HG03175 (cell line): ENCODE measurements at regions not wholly inside any gene's neighbourhood (a gene's known extent, or its start where the extent isn't known, plus 50 kb on each side); places are given as distances from the start of the nearest gene placed in this dataset.
"Not testable (repeated sequence)": the region's sequence is repeated elsewhere in the genome, so short reads cannot be mapped to it uniquely, and the experiment has no call there.

ENCODE experiments used
- ATAC-seq: cut with Tn5 transposase; IDR thresholded peaks from one replicate; pipeline ENCODE4 v1.9.1; 2021; ENCODE audit warnings: mild to moderate bottlenecking, moderate library complexity; ENCODE audit not compliant: unreplicated experiment

DNA sequence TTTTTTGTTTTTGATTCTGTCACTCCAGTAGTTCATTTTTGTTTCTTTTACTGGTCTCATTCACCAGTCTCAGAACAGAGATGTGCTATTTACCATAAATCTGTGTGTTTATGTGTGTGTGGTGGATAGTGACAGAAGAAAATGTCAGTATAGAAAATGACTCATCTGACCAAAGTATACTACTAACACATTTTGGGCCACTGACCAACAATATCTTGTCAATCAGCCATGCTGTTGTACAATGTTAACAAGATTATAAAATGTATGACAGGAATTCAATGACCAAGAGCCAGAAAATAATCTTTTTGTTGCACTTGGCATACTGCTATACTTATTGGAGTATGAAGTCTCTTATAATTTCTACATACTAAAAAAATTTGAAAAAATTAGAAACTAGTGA lies 1081.4 kb upstream of the NRXN1 start:
- no peak for ATAC-seq

DNA sequence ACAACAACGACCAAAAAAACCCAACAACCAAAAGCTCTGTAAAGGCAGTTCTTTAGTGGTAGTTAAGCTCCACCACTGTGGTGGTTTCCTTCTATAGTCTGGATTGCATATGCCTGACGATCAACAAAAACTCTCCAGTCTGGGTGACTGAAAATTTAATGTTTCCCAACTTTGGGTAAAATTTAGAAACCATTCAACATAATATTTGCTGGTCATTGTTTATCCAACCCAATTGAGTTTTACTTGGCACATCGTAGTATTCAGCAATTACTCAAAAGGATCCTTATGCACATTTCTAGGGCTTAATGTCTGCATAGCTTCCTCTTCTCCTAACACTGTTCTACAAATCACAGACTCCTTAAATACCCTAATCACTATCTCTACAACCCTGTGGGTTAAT lies 1080.2 kb upstream of the NRXN1 start:
- ATAC-seq: no peak

- ATAC-seq: no peak
These were observed 1075.2 kb upstream of the NRXN1 start for GRCh38 chr2:52107124-52107523.

- ATAC-seq: no peak
These were observed 1065.1 kb upstream of the NRXN1 start for GRCh38 chr2:52097071-52097470.

GRCh38 chr2:52084759-52085158 lies 1052.8 kb upstream of the NRXN1 start:
- ATAC-seq: no peak

DNA sequence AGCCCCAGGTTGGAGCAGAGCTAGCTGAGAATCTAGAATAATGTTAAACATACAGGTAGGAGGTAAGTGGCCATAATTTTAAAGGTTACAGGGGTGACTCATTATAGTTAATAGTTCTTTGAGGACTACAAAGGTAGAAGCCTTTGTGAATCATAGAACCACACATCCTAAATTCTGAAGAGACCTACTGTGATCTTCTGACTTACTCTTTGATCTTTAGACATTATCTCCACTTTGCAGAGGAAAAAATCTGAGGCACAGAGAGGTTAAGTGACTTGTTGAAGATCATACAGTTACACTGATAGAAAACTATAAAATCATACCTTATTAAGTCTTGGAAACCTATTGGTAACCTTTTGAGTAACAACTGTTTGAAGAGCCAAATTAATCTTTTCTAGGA lies 1051.3 kb upstream of the NRXN1 start:
- no peak for ATAC-seq

DNA sequence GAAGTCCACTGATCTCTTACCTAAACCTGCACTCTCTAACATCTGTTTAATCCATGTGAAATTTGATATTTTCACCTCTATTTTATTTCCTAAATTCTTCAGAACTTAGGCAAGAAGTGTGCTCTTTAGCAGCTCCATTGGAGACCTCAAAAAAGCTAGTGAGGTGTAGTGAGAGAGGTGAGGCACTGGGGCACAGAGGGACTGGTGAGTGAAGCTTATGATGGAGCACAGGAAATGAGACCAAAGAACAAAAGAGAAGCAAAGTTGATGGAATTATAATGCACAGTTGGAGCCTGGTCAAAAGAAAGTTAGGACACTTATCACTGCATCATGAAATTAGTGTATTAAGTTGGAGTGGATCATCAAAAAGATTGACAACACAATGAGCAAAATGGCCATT lies 1050.7 kb upstream of the NRXN1 start:
- no peak for ATAC-seq

DNA sequence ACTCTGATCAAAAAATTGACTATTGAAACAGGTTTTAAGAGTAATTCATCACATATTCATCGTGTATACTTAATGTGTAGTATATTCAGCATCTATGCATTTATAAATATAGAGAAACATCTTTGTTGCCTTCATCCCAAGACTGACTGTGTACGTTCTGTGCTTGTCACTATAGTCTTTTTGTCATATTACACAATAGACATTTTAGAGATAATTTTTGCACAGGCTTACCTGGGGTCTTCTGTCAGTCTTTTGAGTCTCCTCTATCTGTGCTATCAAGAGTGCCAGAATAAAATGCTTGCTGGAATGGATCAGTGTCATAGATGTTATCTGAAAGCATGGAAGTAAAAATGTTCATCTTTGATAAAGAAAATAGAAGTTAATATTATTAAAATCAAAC lies 1047.7 kb upstream of the NRXN1 start:
- no peak for ATAC-seq

GRCh38 chr2:52077159-52077558 lies 1045.2 kb upstream of the NRXN1 start:
- ATAC-seq: no peak

DNA sequence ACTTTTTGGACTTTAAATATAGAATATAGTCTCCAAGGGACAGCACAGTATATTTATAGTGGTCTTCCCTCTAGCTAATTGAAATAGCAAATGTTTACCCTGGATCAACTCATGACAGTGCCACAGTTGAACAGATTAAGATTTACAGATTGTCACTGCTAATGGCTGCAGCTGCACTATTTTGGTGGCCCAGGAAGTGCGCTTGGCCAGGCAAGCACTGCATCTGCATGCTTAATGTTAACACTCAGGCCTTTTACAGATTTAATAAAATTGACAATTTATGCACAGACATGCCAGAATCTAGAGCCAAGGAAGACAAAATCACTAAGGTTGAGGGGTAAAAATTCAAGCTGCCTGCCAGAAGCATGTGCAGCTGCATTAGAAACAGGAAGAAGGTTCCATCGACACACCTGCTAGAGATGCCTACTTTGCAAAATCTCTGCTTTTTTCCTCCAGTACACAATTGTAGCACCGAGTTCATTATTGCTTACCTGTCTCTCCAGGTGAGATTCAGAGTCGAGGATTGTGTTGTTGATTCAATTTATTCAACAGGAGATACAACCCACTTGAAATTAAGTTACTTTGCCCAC lies 1042.3 kb upstream of the NRXN1 start:
- ATAC-seq: no peak

DNA sequence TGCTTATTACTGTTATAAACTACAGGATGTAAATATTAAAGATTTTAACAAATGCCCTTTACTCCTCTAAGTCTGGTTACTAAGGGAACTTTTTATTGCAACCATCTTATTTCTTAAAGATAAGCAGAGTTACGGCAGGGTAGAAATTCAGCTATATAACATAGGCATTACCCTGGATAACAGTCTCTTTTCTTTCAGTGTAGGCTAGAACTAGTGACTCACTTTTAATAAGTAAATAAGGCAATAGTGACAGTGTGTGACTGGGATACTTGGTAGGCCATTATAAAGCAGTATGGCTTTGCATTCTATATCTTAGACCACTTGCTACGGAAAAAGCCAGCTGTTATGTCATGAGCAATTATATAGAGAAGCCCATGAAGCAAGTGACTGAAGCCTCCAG lies 1041.0 kb upstream of the NRXN1 start:
- no peak for ATAC-seq

- ATAC-seq: no peak
These were observed 1038.7 kb upstream of the NRXN1 start for GRCh38 chr2:52070665-52071064.

GRCh38 chr2:52064234-52064633 lies 1032.3 kb upstream of the NRXN1 start:
- no peak for ATAC-seq

DNA sequence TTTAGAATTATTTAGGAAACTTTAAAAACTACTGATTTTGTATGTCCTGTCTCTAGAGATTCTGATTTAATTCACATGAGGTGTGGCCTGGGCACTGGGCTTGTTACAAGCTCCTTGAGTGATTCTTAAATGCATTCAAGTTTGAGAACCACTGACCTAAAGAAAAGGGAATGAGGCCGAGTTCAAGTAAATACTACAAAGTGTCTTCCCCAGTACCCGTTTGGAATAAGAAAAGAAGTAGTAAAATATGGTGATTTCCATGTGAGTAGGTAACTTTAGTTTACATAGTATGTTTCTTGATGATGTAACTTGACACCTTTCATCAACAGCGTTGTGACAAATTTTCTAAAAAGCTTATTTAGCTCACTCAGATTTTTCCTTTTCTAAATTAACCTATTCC lies 1022.9 kb upstream of the NRXN1 start:
- ATAC-seq: no peak

DNA sequence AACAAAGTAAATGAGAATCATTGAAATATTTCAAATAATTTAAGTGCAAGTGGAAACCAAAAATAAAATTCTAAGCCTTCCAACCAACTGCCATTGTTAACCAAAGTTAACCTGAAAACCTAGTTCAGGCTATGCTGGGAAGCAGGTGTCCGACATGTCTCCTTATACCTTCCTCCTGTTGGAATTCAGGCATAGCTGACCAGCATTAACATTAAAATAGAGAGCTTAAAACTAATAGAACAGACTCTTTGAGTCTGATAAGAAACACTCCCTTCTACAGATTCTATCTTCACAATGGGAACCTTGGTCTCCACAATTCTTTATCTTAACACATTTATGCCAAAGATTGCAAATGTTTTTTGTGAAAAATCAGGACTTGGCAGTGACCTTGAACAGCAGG lies 1004.9 kb upstream of the NRXN1 start:
- no peak for ATAC-seq

DNA sequence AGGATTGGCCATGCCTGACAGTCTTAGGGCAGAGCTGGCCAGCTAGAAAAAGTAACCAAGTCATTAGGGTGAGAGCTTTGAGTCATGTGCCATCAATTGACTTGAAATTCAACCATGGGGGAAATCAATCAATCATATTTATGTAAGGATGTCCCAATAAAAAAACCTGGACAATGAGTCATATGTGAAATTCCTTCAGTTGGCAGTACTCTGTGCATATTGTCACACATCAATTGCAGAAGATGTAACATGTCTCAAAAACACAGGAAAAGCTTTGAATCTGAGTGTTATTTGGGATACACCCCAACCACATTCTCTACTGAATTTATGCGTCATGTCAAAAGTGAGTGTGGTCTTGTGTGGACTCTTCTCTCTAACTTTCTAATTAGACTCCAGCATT lies 1004.1 kb upstream of the NRXN1 start:
- ATAC-seq: no peak

DNA sequence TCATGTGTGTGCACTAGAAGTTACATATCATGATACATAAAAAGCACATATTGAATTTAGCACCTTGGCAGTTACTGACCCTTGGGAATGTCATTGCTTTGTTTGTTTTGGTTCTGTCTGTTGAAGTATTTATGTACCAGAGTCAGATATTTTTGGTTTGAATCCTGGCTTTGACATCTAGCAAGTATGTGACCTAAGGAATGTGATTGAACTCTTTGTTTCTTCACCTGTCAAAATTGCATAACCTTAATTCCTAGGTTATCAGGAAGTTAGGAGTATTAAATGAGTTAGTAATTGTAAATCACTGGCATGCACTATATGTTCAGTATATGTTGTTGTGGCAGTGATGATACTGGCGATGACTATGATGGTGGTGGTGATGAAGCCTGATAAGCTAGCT lies 1003.5 kb upstream of the NRXN1 start:
- no peak for ATAC-seq

DNA sequence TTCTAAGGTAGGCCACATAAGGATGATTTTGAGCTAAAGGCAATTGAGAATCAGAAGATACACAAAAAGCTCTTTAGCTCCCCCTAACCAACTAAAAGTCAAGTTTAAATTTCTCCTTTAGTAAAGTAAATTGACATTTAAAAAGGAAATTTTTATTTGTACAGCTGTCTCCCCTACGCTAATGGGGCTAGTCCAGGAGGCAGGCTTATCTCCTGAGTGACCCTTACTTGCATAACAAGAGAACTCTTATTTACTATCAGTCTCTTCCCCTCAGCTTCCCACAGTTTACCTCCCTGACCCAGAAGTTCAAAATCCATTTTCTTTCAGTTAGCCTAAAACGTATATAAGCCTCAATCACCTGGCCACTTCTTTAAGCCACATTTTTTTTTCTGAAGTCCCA lies 1002.8 kb upstream of the NRXN1 start:
- no peak for ATAC-seq

GRCh38 chr2:52022006-52022405 lies 990.1 kb upstream of the NRXN1 start:
- ATAC-seq: no peak

DNA sequence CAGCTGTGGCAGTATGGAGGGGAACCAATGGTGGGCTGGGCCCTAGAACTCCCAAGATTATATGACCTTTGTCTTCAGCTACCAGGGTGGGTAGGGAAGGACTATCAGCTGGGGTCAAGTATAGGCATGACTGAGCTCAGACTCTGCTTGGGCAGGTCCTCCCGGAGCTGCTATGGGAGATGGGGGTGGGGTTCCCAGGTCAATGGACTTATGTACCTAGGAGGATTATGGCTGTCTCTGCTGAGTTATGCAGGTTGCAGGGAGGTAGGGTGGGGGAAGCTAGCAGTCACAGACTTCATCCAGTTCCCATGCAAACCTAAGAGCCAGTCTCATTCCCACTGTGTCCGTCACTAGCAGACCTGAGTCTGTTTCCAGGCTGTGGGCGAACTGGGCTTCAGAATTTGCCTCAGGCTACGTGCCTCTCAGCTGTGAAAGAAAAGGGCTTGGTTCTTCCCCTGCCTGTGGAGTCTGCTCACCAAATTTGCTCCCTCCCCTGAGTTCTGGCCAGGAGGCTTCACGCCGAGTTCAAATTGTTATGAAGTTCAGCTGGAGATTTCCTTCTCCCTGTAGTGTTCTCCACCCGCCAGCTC lies 985.8 kb upstream of the NRXN1 start:
- ATAC-seq: no peak

- ATAC-seq: not testable (repeated sequence)
These were observed 975.0 kb upstream of the NRXN1 start for GRCh38 chr2:52006821-52007366.

DNA sequence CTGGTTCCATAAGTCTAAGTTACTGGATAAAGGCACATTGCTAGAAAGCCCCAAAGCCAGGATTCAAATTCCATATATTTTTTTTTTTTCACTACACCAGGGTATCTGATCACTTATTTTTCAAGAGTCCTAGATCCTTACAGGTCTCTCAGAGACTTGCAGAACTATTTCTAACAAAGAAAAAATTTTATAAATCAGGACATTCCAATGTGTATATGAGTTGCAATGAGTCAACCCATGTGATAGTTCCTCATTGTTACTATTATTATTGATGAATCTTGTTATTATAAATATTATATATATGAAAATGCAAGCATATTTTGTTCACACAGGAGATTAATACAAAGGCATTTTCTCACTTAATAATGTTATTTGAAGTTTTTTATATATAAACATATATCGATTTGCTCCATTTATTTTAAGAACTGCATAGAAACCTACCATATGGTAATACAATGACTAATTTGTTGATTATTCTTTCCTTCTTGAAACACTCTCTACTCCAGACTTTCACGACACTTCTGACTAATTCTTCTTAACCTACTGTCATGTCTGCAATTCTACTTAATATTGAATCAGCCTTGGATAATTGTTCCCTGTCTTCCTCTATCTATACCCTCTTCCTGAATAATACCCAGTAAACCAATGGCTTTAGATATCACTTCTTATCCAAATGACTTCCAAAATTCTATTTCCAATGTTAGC lies 968.4 kb upstream of the NRXN1 start:
- no peak for ATAC-seq
